ENCODE measurements at regions not wholly inside any gene's neighbourhood (a gene's known extent, or its start where the extent isn't known, plus 50 kb on each side); places are given as distances from the start of the nearest gene placed in this dataset.

GRCh38 chr3:191529992-191530391 is 69.0 kb downstream of the PYDC2 start:
- Histone ChIP-seq H2AFZ (ENCODE audit: low read depth, low read length) (no peak overlapping the region), H3K4me2 (ENCODE audit: low read length) (no peak overlapping the region), H3K27me3 (ENCODE audit: low read depth, low read length) (no peaks in the 10 kb centered on the region), H3K79me2 (ENCODE audit: low read length) (no peaks in the 10 kb centered on the region), H3K27ac (ENCODE audit: low read length) (no peak overlapping the region), H3K36me3 (replicated peaks; ENCODE audit: low read depth, low read length) (no peaks in the 10 kb centered on the region), H3K4me3 (ENCODE audit: low read length) (no peak overlapping the region), H3K9ac (ENCODE audit: low read length) (no peak overlapping the region), H3K9me3 (ENCODE audit: insufficient read depth, low read length) (no peaks in the 10 kb centered on the region), H3K4me1 (ENCODE audit: low read length) (no peaks in the 10 kb centered on the region), H4K20me1 (ENCODE audit: insufficient read depth, low read length) (no peaks in the 10 kb centered on the region)
- no peak for TF ChIP-seq CTCF (IDR thresholded peaks at IDR 0.05; ENCODE audit: low read depth, low read length)
- no peak for TF ChIP-seq EZH2phosphoT487 (IDR thresholded peaks at IDR 0.05; ENCODE audit: low read depth)

- H3K27me3 ChIP-seq (ENCODE audit: low read depth, low read length) = no peaks in the 10 kb centered on the region
- H3K4me2 ChIP-seq (ENCODE audit: low read length) = no peak overlapping the region
- H2AFZ ChIP-seq (ENCODE audit: low read depth, low read length) = no peak overlapping the region
- H3K9ac ChIP-seq (ENCODE audit: low read length) = no peak overlapping the region
- H3K4me3 ChIP-seq (ENCODE audit: low read length) = no peak overlapping the region
- TF ChIP-seq CTCF (IDR thresholded peaks at IDR 0.05; ENCODE audit: low read depth, low read length) = no peak
- TF ChIP-seq EZH2phosphoT487 (IDR thresholded peaks at IDR 0.05; ENCODE audit: low read depth) = no peak
- H3K9me3 ChIP-seq (ENCODE audit: insufficient read depth, low read length) = no peaks in the 10 kb centered on the region
- no peaks in the 10 kb centered on the region for H3K4me1 ChIP-seq (ENCODE audit: low read length)
- no peaks in the 10 kb centered on the region for H3K79me2 ChIP-seq (ENCODE audit: low read length)
- H4K20me1 ChIP-seq (ENCODE audit: insufficient read depth, low read length) = no peaks in the 10 kb centered on the region
- H3K36me3 ChIP-seq (replicated peaks; ENCODE audit: low read depth, low read length) = no peaks in the 10 kb centered on the region
- no peak overlapping the region for H3K27ac ChIP-seq (ENCODE audit: low read length)
Measured at GRCh38 chr3:191531434-191531972, 70.5 kb downstream of the PYDC2 start.

DNA sequence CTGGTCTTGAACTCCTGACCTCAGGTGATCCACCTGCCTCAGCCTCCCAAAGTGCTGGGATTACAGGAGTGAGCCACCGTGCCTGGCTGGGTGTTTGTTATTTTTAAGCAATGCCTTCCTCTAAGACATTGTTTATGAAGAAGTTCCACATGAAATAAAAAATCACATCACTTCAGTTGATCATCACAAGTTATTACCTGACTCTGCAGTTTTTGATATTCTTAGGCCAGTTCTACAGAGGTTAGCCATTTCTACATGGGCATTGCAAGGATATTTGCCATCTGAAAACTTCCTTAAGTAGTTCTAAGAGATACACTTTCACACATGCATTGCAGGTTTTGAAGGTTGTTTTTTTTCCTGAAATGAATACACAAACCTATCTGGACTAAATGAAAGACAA is 82.1 kb downstream of the PYDC2 start:
- Histone ChIP-seq H3K27ac (ENCODE audit: low read length) (no peak overlapping the region), H3K4me3 (ENCODE audit: low read length) (no peak overlapping the region), H3K9me3 (ENCODE audit: insufficient read depth, low read length) (no peaks in the 10 kb centered on the region), H3K4me2 (ENCODE audit: low read length) (no peak overlapping the region), H2AFZ (ENCODE audit: low read depth, low read length) (no peak overlapping the region), H3K9ac (ENCODE audit: low read length) (no peak overlapping the region), H3K36me3 (replicated peaks; ENCODE audit: low read depth, low read length) (no peaks in the 10 kb centered on the region), H3K79me2 (ENCODE audit: low read length) (no peaks in the 10 kb centered on the region), H3K27me3 (ENCODE audit: low read depth, low read length) (no peaks in the 10 kb centered on the region), H4K20me1 (ENCODE audit: insufficient read depth, low read length) (no peaks in the 10 kb centered on the region), H3K4me1 (ENCODE audit: low read length) (no peaks in the 10 kb centered on the region)
- TF ChIP-seq CTCF (IDR thresholded peaks at IDR 0.05; ENCODE audit: low read depth, low read length) (no peak), EZH2phosphoT487 (IDR thresholded peaks at IDR 0.05; ENCODE audit: low read depth) (no peak)

DNA sequence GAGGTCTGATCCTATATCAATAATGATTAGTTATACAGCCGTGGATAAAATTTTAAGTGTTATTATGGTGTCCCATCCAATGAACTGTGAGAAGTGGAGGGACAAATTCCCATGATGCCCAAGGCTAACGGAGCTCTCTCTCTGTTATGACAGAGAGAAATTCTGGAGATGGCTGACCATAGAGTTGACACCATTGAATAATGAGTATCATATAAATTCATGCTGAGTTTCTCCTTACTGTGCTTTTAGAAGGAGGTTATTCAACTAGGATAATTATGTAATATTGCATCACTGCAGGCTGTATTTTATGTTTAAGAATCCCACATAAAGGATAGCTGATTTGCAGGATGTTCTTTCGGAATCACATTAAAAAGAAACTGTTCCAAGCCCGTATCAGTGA is 82.9 kb downstream of the PYDC2 start:
- Histone ChIP-seq H3K27me3 (ENCODE audit: low read depth, low read length) (no peaks in the 10 kb centered on the region), H3K4me3 (ENCODE audit: low read length) (no peak overlapping the region), H2AFZ (ENCODE audit: low read depth, low read length) (no peak overlapping the region), H3K9me3 (ENCODE audit: insufficient read depth, low read length) (no peaks in the 10 kb centered on the region), H3K27ac (ENCODE audit: low read length) (no peak overlapping the region), H3K36me3 (replicated peaks; ENCODE audit: low read depth, low read length) (no peaks in the 10 kb centered on the region), H3K4me2 (ENCODE audit: low read length) (no peak overlapping the region), H3K9ac (ENCODE audit: low read length) (no peak overlapping the region), H3K4me1 (ENCODE audit: low read length) (no peaks in the 10 kb centered on the region), H4K20me1 (ENCODE audit: insufficient read depth, low read length) (no peaks in the 10 kb centered on the region), H3K79me2 (ENCODE audit: low read length) (no peaks in the 10 kb centered on the region)
- TF ChIP-seq EZH2phosphoT487 (IDR thresholded peaks at IDR 0.05; ENCODE audit: low read depth) (no peak), CTCF (IDR thresholded peaks at IDR 0.05; ENCODE audit: low read depth, low read length) (no peak)

All from OCI-LY3 (cell line).